Panc1 (cell line): ENCODE measurements at regions not wholly inside any gene's neighbourhood (a gene's known extent, or its start where the extent isn't known, plus 50 kb on each side); places are given as distances from the start of the nearest gene placed in this dataset.

Experiments used
- ATAC-seq: fragments of 200-7000 bp; cut with Tn5 transposase; 2 replicates; pipeline ENCODE4 v1.9.1; 2020; ENCODE audit warnings: mild to moderate bottlenecking, moderate library complexity
- BruUV-seq: library from RNA; stranded (reverse); fragments of 400-500 nt; replicated peaks from 2 replicates; lab custom pipeline; 2021; lab: Mats Ljungman, UMichigan
- CTCF ChIA-PET: fragments of 300-600 bp; sonication (Branson Sonifier 250); formaldehyde crosslinking; loops from one replicate; lab custom pipeline; 2022; ENCODE audit warnings: antibody characterized with exemption; lab: Charles Lee
- POLR2A ChIA-PET: fragments of 300-600 bp; sonication (Branson Sonifier 250); formaldehyde crosslinking; loops from one replicate; lab custom pipeline; 2022; ENCODE audit warnings: antibody characterized with exemption; lab: Charles Lee
- DNase-seq: peaks from one replicate; pipeline ENCODE4 v3.0.0-alpha.2; 2010; ENCODE audit warnings: low read depth, low spot score
- H3K27ac ChIP-seq: 2 replicates; pipeline ENCODE4 v1.5.1; 2011; ENCODE audit warnings: mild to moderate bottlenecking, low read length, inconsistent platforms
- H3K27me3 ChIP-seq: fragments of 200-500 bp; sonication (Bioruptor generic); 2 replicates; pipeline ENCODE4 v1.6.0; 2014; ENCODE audit warnings: low read length, inconsistent platforms; ENCODE audit not compliant: control insufficient read depth, insufficient read depth
- H3K36me3 ChIP-seq: fragments of 200-500 bp; sonication (Bioruptor generic); 2 replicates; pipeline ENCODE4 v1.5.1; 2014; ENCODE audit warnings: inconsistent platforms, mild to moderate bottlenecking, low read length, moderate library complexity; ENCODE audit not compliant: control insufficient read depth, insufficient read depth
- H3K4me1 ChIP-seq: 2 replicates; pipeline ENCODE4 v1.5.1; 2011; ENCODE audit warnings: inconsistent platforms, mild to moderate bottlenecking, low read length, moderate library complexity; ENCODE audit not compliant: control insufficient read depth, insufficient read depth
- H3K4me3 ChIP-seq, 2 experiments: 2 replicates each; pipeline ENCODE4 v1.5.1; 2011 to 2012; ENCODE audit warnings: low read depth in 2 of 2, low read length in 2 of 2, mild to moderate bottlenecking in 2 of 2, inconsistent platforms in 1 of 2, moderate library complexity in 1 of 2
- H3K9me3 ChIP-seq: fragments of 200-500 bp; sonication (Bioruptor generic); 2 replicates; pipeline ENCODE4 v1.5.1; 2014; ENCODE audit warnings: low read depth, mild to moderate bottlenecking, inconsistent platforms, low read length, moderate library complexity; ENCODE audit not compliant: control insufficient read depth, insufficient read depth
- CTCF ChIP-seq: fragments of 450-650 bp; IDR thresholded peaks from 2 replicates; pipeline ENCODE4 v1.5.1; 2017; ENCODE audit warnings: mild to moderate bottlenecking
- POLR2AphosphoS5 ChIP-seq: IDR thresholded peaks from 2 replicates; pipeline ENCODE4 v1.6.1; 2012; ENCODE audit warnings: mild to moderate bottlenecking, low read depth, low read length, moderate library complexity
- REST ChIP-seq, 2 experiments: IDR thresholded peaks; 2 replicates each; pipeline ENCODE4 v1.6.1; 2011 to 2012; ENCODE audit warnings: low read depth in 2 of 2, control low read depth in 1 of 2, low read length in 1 of 2, mild to moderate bottlenecking in 1 of 2, moderate library complexity in 1 of 2; ENCODE audit not compliant: insufficient read depth in 1 of 2
- SIN3A ChIP-seq: IDR thresholded peaks from 2 replicates; pipeline ENCODE4 v1.6.1; 2012; ENCODE audit warnings: low read depth, mild to moderate bottlenecking, low read length, moderate library complexity, borderline replicate concordance; ENCODE audit not compliant: insufficient read depth
- TCF7L2 ChIP-seq: IDR thresholded peaks from 2 replicates; pipeline ENCODE4 v1.6.1; 2011; ENCODE audit warnings: mild to moderate bottlenecking, low read depth, low read length, inconsistent platforms
- in situ Hi-C: cut with HindIII; loops from 2 replicates; pipeline ENCODE4 v1.10.0; 2016; ENCODE audit warnings: low sequenced_read_pairs, low pct_unique_long_range_greater_than_20kb
- intact Hi-C: fragments of 100-400 bp; cut with micrococcal nuclease; formaldehyde crosslinking; loops from one replicate; pipeline ENCODE4 v1.10.0; 2022; ENCODE audit not compliant: unreplicated experiment

GRCh38 chr12:125689576-125690410 lies 624.6 kb downstream of the AACS start:
- in situ Hi-C loops, result no loop called here
- TF ChIP-seq SIN3A (no peak), TCF7L2 (no peak), REST (IDR thresholded peaks at IDR 0.05; ENCODE audit: insufficient read depth in 1 of 2, low read depth in 2 of 2, low read length in 1 of 2) (no peak), CTCF (no peak), POLR2AphosphoS5 (no peak)
- H3K27me3 ChIP-seq, result no peaks in the 10 kb centered on the region
- no peaks in the 10 kb centered on the region for H3K9me3 ChIP-seq
- H3K4me1 ChIP-seq, result no peaks in the 10 kb centered on the region
- H3K27ac ChIP-seq, result no peak overlapping the region
- no peak for DNase-seq
- POLR2A ChIA-PET, result no interaction called here
- no peak overlapping the region for H3K4me3 ChIP-seq
- H3K36me3 ChIP-seq, result no peaks in the 10 kb centered on the region
- intact Hi-C loops, result no loop called here
- BruUV-seq, result no TSS peak
- no peak for ATAC-seq
- CTCF ChIA-PET, result interaction anchor here (0.6 kb wide), 2 partner anchors 122 to 944 kb away, joined by 4 to 7 read pairs; no protein-coding TSS in a partner anchor

GRCh38 chr12:125690841-125691240 lies 625.6 kb downstream of the AACS start:
- ATAC-seq, result no peak
- no TSS peak for BruUV-seq
- no peak for TF ChIP-seq SIN3A
- TF ChIP-seq POLR2AphosphoS5, result no peak
- ChIA-PET CTCF (no interaction called here), POLR2A (no interaction called here)
- Histone ChIP-seq H3K36me3 (no peaks in the 10 kb centered on the region), H3K9me3 (no peaks in the 10 kb centered on the region), H3K4me3 (no peak overlapping the region), H3K27ac (no peak overlapping the region), H3K27me3 (no peaks in the 10 kb centered on the region), H3K4me1 (no peaks in the 10 kb centered on the region)
- no peak for DNase-seq
- intact Hi-C loops (no loop called here), in situ Hi-C loops (no loop called here)

GRCh38 chr12:125696054-125696453 lies 630.8 kb downstream of the AACS start:
- POLR2A ChIA-PET, result no interaction called here
- in situ Hi-C loops, result no loop called here
- no peaks in the 10 kb centered on the region for H3K9me3 ChIP-seq

More at GRCh38 chr12:125696054-125696453, 630.8 kb downstream of the AACS start:
- H3K36me3 ChIP-seq, result no peaks in the 10 kb centered on the region
- TF ChIP-seq SIN3A (no peak), CTCF (no peak), POLR2AphosphoS5 (no peak), REST (IDR thresholded peaks at IDR 0.05; ENCODE audit: insufficient read depth in 1 of 2, low read depth in 2 of 2, low read length in 1 of 2) (no peak), TCF7L2 (no peak)
- no peak overlapping the region for H3K4me3 ChIP-seq
- H3K27me3 ChIP-seq, result no peaks in the 10 kb centered on the region
- no peak overlapping the region for H3K27ac ChIP-seq
- no TSS peak for BruUV-seq
- no peaks in the 10 kb centered on the region for H3K4me1 ChIP-seq
- CTCF ChIA-PET, result no interaction called here
- DNase-seq (no peak), ATAC-seq (no peak)
- intact Hi-C loops, result no loop called here
